IPS-NIHi11 (cell line): ENCODE measurements at regions not wholly inside any gene's neighbourhood (a gene's known extent, or its start where the extent isn't known, plus 50 kb on each side); places are given as distances from the start of the nearest gene placed in this dataset.
A peak's percentile ranks its signal among the peaks of the same experiment; 100 is the strongest.

Source experiments
- DNase-seq: peaks from one replicate; pipeline ENCODE4 v3.0.0; 2012; ENCODE audit warnings: mixed read lengths, low spot score

GRCh38 chr4:176979416-176979815 is 186.7 kb upstream of the VEGFC start:
- no peak for DNase-seq

GRCh38 chr4:176981074-176981473 is 188.4 kb upstream of the VEGFC start:
- DNase-seq, result no peak

GRCh38 chr4:176981551-176981950 is 188.8 kb upstream of the VEGFC start:
- DNase-seq, result no peak

- peak; percentile 19 for DNase-seq
These were observed 195.5 kb upstream of the VEGFC start for GRCh38 chr4:176988226-176988625.

- no peak for DNase-seq
These were observed 196.5 kb upstream of the VEGFC start for GRCh38 chr4:176989186-176989585.

GRCh38 chr4:176999935-177000543 is 207.3 kb upstream of the VEGFC start:
- peak; percentile 33 for DNase-seq

- no peak for DNase-seq
These were observed 208.8 kb upstream of the VEGFC start for GRCh38 chr4:177001271-177002175.

GRCh38 chr4:177005674-177006230 is 213.0 kb upstream of the VEGFC start:
- no peak for DNase-seq

- no peak for DNase-seq
These were observed 213.6 kb upstream of the VEGFC start for GRCh38 chr4:177006331-177006730.

- DNase-seq, result no peak
These were observed 215.5 kb upstream of the VEGFC start for GRCh38 chr4:177008071-177008835.

GRCh38 chr4:177008836-177009501 is 216.2 kb upstream of the VEGFC start:
- DNase-seq, result no peak

GRCh38 chr4:177010418-177010817 is 217.7 kb upstream of the VEGFC start:
- no peak for DNase-seq

- DNase-seq, result no peak
These were observed 220.3 kb upstream of the VEGFC start for GRCh38 chr4:177012918-177013545.

GRCh38 chr4:177016541-177017141 is 223.9 kb upstream of the VEGFC start:
- no peak for DNase-seq

- DNase-seq, result no peak
These were observed 231.2 kb upstream of the VEGFC start for GRCh38 chr4:177023951-177024350.

GRCh38 chr4:177032341-177032740 is 239.6 kb upstream of the VEGFC start:
- DNase-seq, result no peak

- DNase-seq, result peak; percentile 14
These were observed 240.4 kb upstream of the VEGFC start for GRCh38 chr4:177033135-177033534.

- DNase-seq, result no peak
These were observed 240.9 kb upstream of the VEGFC start for GRCh38 chr4:177033632-177034031.

- DNase-seq, result no peak
These were observed 248.6 kb upstream of the VEGFC start for GRCh38 chr4:177041356-177041755.

GRCh38 chr4:177047070-177047850 is 254.5 kb upstream of the VEGFC start:
- DNase-seq, result peak; percentile 52
